Tibial artery (tissue), 4 donors: ENCODE measurements at regions not wholly inside any gene's neighbourhood (a gene's known extent, or its start where the extent isn't known, plus 50 kb on each side); places are given as distances from the start of the nearest gene placed in this dataset.

Experiments used
- DNase-seq, 2 donors: peaks; one replicate each; pipeline ENCODE4 v3.0.0-alpha.2; 2019
- H3K27ac ChIP-seq, 2 donors: fragments of 200-600 bp; sonication (generic) in 1 of 2; 1 replicate in 1 of 2; 2 replicates in 1 of 2; pipeline ENCODE4 v1.5.1; 2018 to 2019; ENCODE audit warnings: mild to moderate bottlenecking in 1 of 2
- H3K27me3 ChIP-seq, 2 donors: fragments of 200-600 bp; sonication (generic) in 1 of 2; one replicate each; pipeline versions ENCODE4 v1.5.1 to v1.6.0; 2016 to 2019
- H3K36me3 ChIP-seq, 3 donors: fragments of 200-600 bp; sonication (generic) in 2 of 3; one replicate each; pipeline ENCODE4 v1.5.1; 2016 to 2019; ENCODE audit warnings: mild to moderate bottlenecking in 2 of 3
- H3K4me1 ChIP-seq, 4 donors: fragments of 200-600 bp; sonication (generic) in 2 of 4; 1 replicate in 3 of 4; 2 replicates in 1 of 4; pipeline ENCODE4 v1.5.1; 2016 to 2019
- H3K4me3 ChIP-seq, 2 donors: fragments of 200-600 bp; sonication (generic) in 1 of 2; 1 replicate in 1 of 2; 2 replicates in 1 of 2; pipeline ENCODE4 v1.5.1; 2018 to 2019; ENCODE audit warnings: mild to moderate bottlenecking in 2 of 2
- H3K9me3 ChIP-seq, 3 donors: fragments of 200-600 bp; sonication (generic) in 1 of 3; one replicate each; pipeline ENCODE4 v1.5.1; 2016 to 2019
- CTCF ChIP-seq, 2 experiments: fragments of 200-600 bp in 1 of 2; fragments of 450-650 bp in 1 of 2; IDR thresholded peaks; one replicate each; pipeline ENCODE4 v1.5.1; 2017 to 2019; ENCODE audit warnings: antibody characterized with exemption in 2 of 2, mild to moderate bottlenecking in 1 of 2, moderate library complexity in 1 of 2
- intact Hi-C: fragments of 100-400 bp; cut with DNase I; formaldehyde crosslinking; loops from one replicate; pipeline ENCODE4 v1.15.0; 2023; ENCODE audit warnings: low total_unique reads

- Histone ChIP-seq H3K4me3 (no peak overlapping the region), H3K9me3 (no peaks in the 10 kb centered on the region), H3K27me3 (no peaks in the 10 kb centered on the region), H3K4me1 (peaks cover 0 to 6% (median 0%) of the 10 kb centered on the region in 4 donors), H3K27ac (no peak overlapping the region), H3K36me3 (no peaks in the 10 kb centered on the region)
- TF ChIP-seq CTCF (IDR thresholded peaks at IDR 0.05): no peak
- intact Hi-C loops: no loop called here
- DNase-seq: no peak
Measured at GRCh38 chr7:118642396-118642795, 417.9 kb downstream of the ANKRD7 start.

- DNase-seq: no peak
- Histone ChIP-seq H3K36me3 (no peaks in the 10 kb centered on the region), H3K4me3 (no peak overlapping the region), H3K27me3 (no peaks in the 10 kb centered on the region), H3K27ac (no peak overlapping the region), H3K4me1 (peaks cover 0 to 6% (median 0%) of the 10 kb centered on the region in 4 donors), H3K9me3 (no peaks in the 10 kb centered on the region)
- no peak for TF ChIP-seq CTCF (IDR thresholded peaks at IDR 0.05)
- intact Hi-C loops: no loop called here
Measured at GRCh38 chr7:118644346-118644745, 419.8 kb downstream of the ANKRD7 start.

- no peak overlapping the region for H3K27ac ChIP-seq
- H3K27me3 ChIP-seq: no peaks in the 10 kb centered on the region
- no peaks in the 10 kb centered on the region for H3K36me3 ChIP-seq
- intact Hi-C loops: no loop called here
- DNase-seq: no peak
- TF ChIP-seq CTCF (IDR thresholded peaks at IDR 0.05): no peak
- H3K9me3 ChIP-seq: no peaks in the 10 kb centered on the region
- no peaks in the 10 kb centered on the region for H3K4me1 ChIP-seq
- H3K4me3 ChIP-seq: no peak overlapping the region
Measured at GRCh38 chr7:118648002-118648401, 423.5 kb downstream of the ANKRD7 start.

GRCh38 chr7:118657391-118658005, 433.0 kb downstream of the ANKRD7 start:
- no peak for TF ChIP-seq CTCF (IDR thresholded peaks at IDR 0.05)
- no peak for DNase-seq
- Histone ChIP-seq H3K4me3 (no peak overlapping the region), H3K27me3 (no peaks in the 10 kb centered on the region), H3K9me3 (no peaks in the 10 kb centered on the region), H3K27ac (no peak overlapping the region), H3K4me1 (peaks cover 0 to 4% (median 0%) of the 10 kb centered on the region in 4 donors), H3K36me3 (no peaks in the 10 kb centered on the region)
- intact Hi-C loops: no loop called here

GRCh38 chr7:118662266-118662665, 437.8 kb downstream of the ANKRD7 start:
- no peaks in the 10 kb centered on the region for H3K9me3 ChIP-seq
- intact Hi-C loops: no loop called here

More at GRCh38 chr7:118662266-118662665, 437.8 kb downstream of the ANKRD7 start:
- no peak for TF ChIP-seq CTCF (IDR thresholded peaks at IDR 0.05)
- H3K4me1 ChIP-seq: peaks cover 0 to 4% (median 0%) of the 10 kb centered on the region in 4 donors
- no peak overlapping the region for H3K27ac ChIP-seq
- H3K36me3 ChIP-seq: no peaks in the 10 kb centered on the region
- H3K4me3 ChIP-seq: no peak overlapping the region
- H3K27me3 ChIP-seq: no peaks in the 10 kb centered on the region
- no peak for DNase-seq
